ENCODE measurements at regions not wholly inside any gene's neighbourhood (a gene's known extent, or its start where the extent isn't known, plus 50 kb on each side); places are given as distances from the start of the nearest gene placed in this dataset.

- TF ChIP-seq CTCF (IDR thresholded peaks at IDR 0.05; ENCODE audit: low read depth, low read length), result no peak
- in situ Hi-C loops (cut with HindIII; ENCODE audit: low sequenced_read_pairs), result no loop called here
- no peak overlapping the region for H3K4me3 ChIP-seq (ENCODE audit: low read depth, low read length)
- DNase-seq (ENCODE audit: low read depth, low spot score), result no peak
Observed at GRCh38 chr2:100222844-100223243, 80.5 kb upstream of the AFF3 start.

- no peak for DNase-seq (ENCODE audit: low read depth, low spot score)
- H3K4me3 ChIP-seq (ENCODE audit: low read depth, low read length), result no peak overlapping the region
- TF ChIP-seq CTCF (IDR thresholded peaks at IDR 0.05; ENCODE audit: low read depth, low read length), result no peak
- in situ Hi-C loops (cut with HindIII; ENCODE audit: low sequenced_read_pairs), result no loop called here
Observed at GRCh38 chr2:100218552-100218951, 76.2 kb upstream of the AFF3 start.

- no peak for TF ChIP-seq CTCF (IDR thresholded peaks at IDR 0.05; ENCODE audit: low read depth, low read length)
- no peak overlapping the region for H3K4me3 ChIP-seq (ENCODE audit: low read depth, low read length)
- DNase-seq (ENCODE audit: low read depth, low spot score), result no peak
- in situ Hi-C loops (cut with HindIII; ENCODE audit: low sequenced_read_pairs), result no loop called here
Observed at GRCh38 chr2:100217323-100217722, 74.9 kb upstream of the AFF3 start.

GRCh38 chr2:100216015-100216414 lies 73.6 kb upstream of the AFF3 start:
- no peak for TF ChIP-seq CTCF (IDR thresholded peaks at IDR 0.05; ENCODE audit: low read depth, low read length)
- in situ Hi-C loops (cut with HindIII; ENCODE audit: low sequenced_read_pairs), result no loop called here
- no peak for DNase-seq (ENCODE audit: low read depth, low spot score)
- H3K4me3 ChIP-seq (ENCODE audit: low read depth, low read length), result no peak overlapping the region

GRCh38 chr2:100215371-100215770 lies 73.0 kb upstream of the AFF3 start:
- in situ Hi-C loops (cut with HindIII; ENCODE audit: low sequenced_read_pairs), result no loop called here
- no peak for TF ChIP-seq CTCF (IDR thresholded peaks at IDR 0.05; ENCODE audit: low read depth, low read length)
- H3K4me3 ChIP-seq (ENCODE audit: low read depth, low read length), result no peak overlapping the region
- no peak for DNase-seq (ENCODE audit: low read depth, low spot score)

- in situ Hi-C loops (cut with HindIII; ENCODE audit: low sequenced_read_pairs), result no loop called here
- no peak overlapping the region for H3K4me3 ChIP-seq (ENCODE audit: low read depth, low read length)
- no peak for DNase-seq (ENCODE audit: low read depth, low spot score)
- no peak for TF ChIP-seq CTCF (IDR thresholded peaks at IDR 0.05; ENCODE audit: low read depth, low read length)
Observed at GRCh38 chr2:100214265-100214971, 72.0 kb upstream of the AFF3 start.
